MM.1S (cell line): ENCODE measurements at regions not wholly inside any gene's neighbourhood (a gene's known extent, or its start where the extent isn't known, plus 50 kb on each side); places are given as distances from the start of the nearest gene placed in this dataset.

Source experiments
- DNase-seq: peaks from one replicate; pipeline ENCODE4 v3.0.0-alpha.2; 2015
- H2AFZ ChIP-seq: fragments of 300-600 bp; sonication (generic); 2 replicates; pipeline ENCODE4 v1.6.0; 2016; ENCODE audit warnings: antibody characterized with exemption, low read length
- H3F3A ChIP-seq: fragments of 300-600 bp; sonication (generic); 2 replicates; pipeline ENCODE4 v1.6.1; 2016; ENCODE audit warnings: mild to moderate bottlenecking, antibody characterized with exemption, low read length, moderate library complexity, mixed read lengths; ENCODE audit not compliant: insufficient read depth
- H3K27ac ChIP-seq: fragments of 300-600 bp; sonication (generic); 2 replicates; pipeline ENCODE4 v1.5.1; 2016; ENCODE audit warnings: mild to moderate bottlenecking, low read length
- H3K27me3 ChIP-seq: fragments of 300-600 bp; sonication (generic); replicated peaks from 2 replicates; pipeline ENCODE4 v1.6.0; 2016; ENCODE audit warnings: low read length; ENCODE audit not compliant: insufficient read depth
- H3K36me3 ChIP-seq: fragments of 300-600 bp; sonication (generic); replicated peaks from 2 replicates; pipeline ENCODE4 v1.6.1; 2016; ENCODE audit warnings: mild to moderate bottlenecking, low read length, mixed read lengths; ENCODE audit not compliant: insufficient read depth
- H3K4me1 ChIP-seq: fragments of 300-600 bp; sonication (generic); 2 replicates; pipeline ENCODE4 v1.6.1; 2016; ENCODE audit warnings: low read length, mixed read lengths
- H3K4me2 ChIP-seq: fragments of 300-600 bp; sonication (generic); 2 replicates; pipeline ENCODE4 v1.6.0; 2016; ENCODE audit warnings: low read depth, low read length
- H3K4me3 ChIP-seq: fragments of 300-600 bp; sonication (generic); 2 replicates; pipeline ENCODE4 v1.5.1; 2016; ENCODE audit warnings: low read length, mixed read lengths
- H3K79me2 ChIP-seq: fragments of 300-600 bp; sonication (generic); 2 replicates; pipeline ENCODE4 v1.6.1; 2016; ENCODE audit warnings: mixed run types, low read length, mixed read lengths
- H3K9ac ChIP-seq: fragments of 300-600 bp; sonication (generic); 2 replicates; pipeline ENCODE4 v1.6.1; 2016; ENCODE audit warnings: low read length, mixed read lengths
- H3K9me2 ChIP-seq: fragments of 300-600 bp; sonication (generic); replicated peaks from 2 replicates; pipeline ENCODE4 v1.6.1; 2016; ENCODE audit warnings: mild to moderate bottlenecking, low read length, mixed read lengths; ENCODE audit not compliant: insufficient read depth
- H3K9me3 ChIP-seq: fragments of 300-600 bp; sonication (generic); replicated peaks from 2 replicates; pipeline ENCODE4 v1.6.1; 2016; ENCODE audit warnings: mild to moderate bottlenecking, low read length, mixed read lengths; ENCODE audit not compliant: insufficient read depth
- H4K20me1 ChIP-seq: fragments of 300-600 bp; sonication (generic); 2 replicates; pipeline ENCODE4 v1.6.1; 2016; ENCODE audit warnings: mild to moderate bottlenecking, low read length, moderate library complexity, mixed read lengths; ENCODE audit not compliant: insufficient read depth
- CTCF ChIP-seq: fragments of 300-600 bp; sonication (generic); IDR thresholded peaks from 2 replicates; pipeline ENCODE4 v1.5.1; 2016; ENCODE audit warnings: antibody characterized with exemption, low read length, mixed read lengths
- EZH2 ChIP-seq: fragments of 300-600 bp; sonication (generic); optimal IDR thresholded peaks from 2 replicates; pipeline ENCODE3; 2017; ENCODE audit warnings: low read depth, mild to moderate bottlenecking, antibody characterized with exemption, low read length, mixed read lengths
- EZH2phosphoT487 ChIP-seq: fragments of 300-600 bp; sonication (generic); IDR thresholded peaks from 2 replicates; pipeline ENCODE4 v1.6.1; 2018; ENCODE audit warnings: antibody characterized with exemption, low read length

GRCh38 chr11:70490723-70491558 lies 92.6 kb downstream of the CTTN start:
- H3K9ac ChIP-seq = no peak overlapping the region

GRCh38 chr11:70491696-70492472 lies 93.6 kb downstream of the CTTN start:
- Histone ChIP-seq H3K79me2 (no peaks in the 10 kb centered on the region), H3K9me3 (no peaks in the 10 kb centered on the region), H3K27ac (no peak overlapping the region), H3K4me1 (no peaks in the 10 kb centered on the region), H3K27me3 (peaks cover 93% of the 10 kb centered on the region), H3K4me3 (no peak overlapping the region), H3K4me2 (no peak overlapping the region), H2AFZ (no peak overlapping the region), H3K9ac (no peak overlapping the region), H3K9me2 (no peaks in the 10 kb centered on the region), H4K20me1 (no peaks in the 10 kb centered on the region), H3K36me3 (no peaks in the 10 kb centered on the region), H3F3A (no peaks in the 10 kb centered on the region)
- no peak for DNase-seq
- TF ChIP-seq EZH2 = no peak
- no peak for TF ChIP-seq EZH2phosphoT487
- TF ChIP-seq CTCF = no peak

More at GRCh38 chr11:70490723-70491558, 92.6 kb downstream of the CTTN start:
- no peaks in the 10 kb centered on the region for H3K4me1 ChIP-seq
- H3K79me2 ChIP-seq = no peaks in the 10 kb centered on the region
- H3K4me3 ChIP-seq = no peak overlapping the region
- H3K36me3 ChIP-seq = no peaks in the 10 kb centered on the region
- TF ChIP-seq EZH2 = no peak
- no peak for TF ChIP-seq EZH2phosphoT487
- no peak for TF ChIP-seq CTCF
- no peak overlapping the region for H2AFZ ChIP-seq
- no peaks in the 10 kb centered on the region for H4K20me1 ChIP-seq
- no peak overlapping the region for H3K4me2 ChIP-seq
- H3F3A ChIP-seq = no peaks in the 10 kb centered on the region
- no peak overlapping the region for H3K27ac ChIP-seq
- DNase-seq = no peak
- H3K9me3 ChIP-seq = no peaks in the 10 kb centered on the region
- peaks cover 93% of the 10 kb centered on the region for H3K27me3 ChIP-seq
- H3K9me2 ChIP-seq = no peaks in the 10 kb centered on the region

- DNase-seq = no peak
- Histone ChIP-seq H3K4me3 (no peak overlapping the region), H4K20me1 (no peaks in the 10 kb centered on the region), H3F3A (no peaks in the 10 kb centered on the region), H3K4me2 (no peak overlapping the region), H3K27me3 (peaks cover 93% of the 10 kb centered on the region), H2AFZ (no peak overlapping the region), H3K4me1 (no peaks in the 10 kb centered on the region), H3K9ac (no peak overlapping the region), H3K27ac (no peak overlapping the region), H3K36me3 (no peaks in the 10 kb centered on the region), H3K79me2 (no peaks in the 10 kb centered on the region), H3K9me2 (no peaks in the 10 kb centered on the region), H3K9me3 (no peaks in the 10 kb centered on the region)
- TF ChIP-seq EZH2 = no peak
- TF ChIP-seq EZH2phosphoT487 = no peak
- TF ChIP-seq CTCF = no peak
These were observed 94.8 kb downstream of the CTTN start for GRCh38 chr11:70493089-70493474.
